Neural cell (in vitro differentiated cells): ENCODE measurements at regions not wholly inside any gene's neighbourhood (a gene's known extent, or its start where the extent isn't known, plus 50 kb on each side); places are given as distances from the start of the nearest gene placed in this dataset.

Experiments used
- EP300 ChIP-seq: fragments of 450-650 bp; conservative IDR thresholded peaks from 2 replicates; pipeline ENCODE4 v1.6.1; 2014; ENCODE audit warnings: antibody characterized with exemption, mild to moderate bottlenecking, moderate library complexity; ENCODE audit not compliant: poor library complexity, severe bottlenecking
- EZH2 ChIP-seq: fragments of 200-600, 300-800 bp; shearing (Covaris generic), sonication (generic); IDR thresholded peaks from 2 replicates; pipeline ENCODE4 v1.6.1; 2014; ENCODE audit warnings: antibody characterized with exemption, low read length, borderline replicate concordance, mild to moderate bottlenecking; ENCODE audit not compliant: insufficient read depth, poor library complexity, severe bottlenecking
- POLR2AphosphoS5 ChIP-seq: IDR thresholded peaks from 2 replicates; pipeline ENCODE4 v1.6.1; 2012
- RAD21 ChIP-seq: fragments of 450-650 bp; conservative IDR thresholded peaks from 2 replicates; pipeline ENCODE4 v1.6.1; 2014; ENCODE audit warnings: antibody characterized with exemption, mild to moderate bottlenecking, moderate library complexity
- SMC3 ChIP-seq: fragments of 450-650 bp; conservative IDR thresholded peaks from 2 replicates; pipeline ENCODE4 v1.6.1; 2014; ENCODE audit warnings: antibody characterized with exemption, mild to moderate bottlenecking, moderate library complexity; ENCODE audit not compliant: poor library complexity
- TAF1 ChIP-seq: IDR thresholded peaks from 2 replicates; pipeline ENCODE4 v1.6.1; 2012; ENCODE audit warnings: low read depth
- TF ChIP-seq, protein P1 (sequence below): fragments of 450-650 bp; IDR thresholded peaks from 2 replicates; pipeline ENCODE4 v1.5.1; 2014; ENCODE audit warnings: antibody characterized with exemption, mild to moderate bottlenecking, moderate library complexity; ENCODE audit not compliant: poor library complexity, severe bottlenecking
- TF ChIP-seq, protein P2 (sequence below): IDR thresholded peaks from 2 replicates; pipeline ENCODE4 v1.6.1; 2012; ENCODE audit warnings: borderline replicate concordance

- TF ChIP-seq POLR2AphosphoS5 (no peak), TAF1 (no peak), EP300 (no peak), EZH2 (no peak), RAD21 (no peak), SMC3 (no peak)
- TF ChIP-seq, protein P1, sequence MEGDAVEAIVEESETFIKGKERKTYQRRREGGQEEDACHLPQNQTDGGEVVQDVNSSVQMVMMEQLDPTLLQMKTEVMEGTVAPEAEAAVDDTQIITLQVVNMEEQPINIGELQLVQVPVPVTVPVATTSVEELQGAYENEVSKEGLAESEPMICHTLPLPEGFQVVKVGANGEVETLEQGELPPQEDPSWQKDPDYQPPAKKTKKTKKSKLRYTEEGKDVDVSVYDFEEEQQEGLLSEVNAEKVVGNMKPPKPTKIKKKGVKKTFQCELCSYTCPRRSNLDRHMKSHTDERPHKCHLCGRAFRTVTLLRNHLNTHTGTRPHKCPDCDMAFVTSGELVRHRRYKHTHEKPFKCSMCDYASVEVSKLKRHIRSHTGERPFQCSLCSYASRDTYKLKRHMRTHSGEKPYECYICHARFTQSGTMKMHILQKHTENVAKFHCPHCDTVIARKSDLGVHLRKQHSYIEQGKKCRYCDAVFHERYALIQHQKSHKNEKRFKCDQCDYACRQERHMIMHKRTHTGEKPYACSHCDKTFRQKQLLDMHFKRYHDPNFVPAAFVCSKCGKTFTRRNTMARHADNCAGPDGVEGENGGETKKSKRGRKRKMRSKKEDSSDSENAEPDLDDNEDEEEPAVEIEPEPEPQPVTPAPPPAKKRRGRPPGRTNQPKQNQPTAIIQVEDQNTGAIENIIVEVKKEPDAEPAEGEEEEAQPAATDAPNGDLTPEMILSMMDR = no peak
- TF ChIP-seq, protein P2, sequence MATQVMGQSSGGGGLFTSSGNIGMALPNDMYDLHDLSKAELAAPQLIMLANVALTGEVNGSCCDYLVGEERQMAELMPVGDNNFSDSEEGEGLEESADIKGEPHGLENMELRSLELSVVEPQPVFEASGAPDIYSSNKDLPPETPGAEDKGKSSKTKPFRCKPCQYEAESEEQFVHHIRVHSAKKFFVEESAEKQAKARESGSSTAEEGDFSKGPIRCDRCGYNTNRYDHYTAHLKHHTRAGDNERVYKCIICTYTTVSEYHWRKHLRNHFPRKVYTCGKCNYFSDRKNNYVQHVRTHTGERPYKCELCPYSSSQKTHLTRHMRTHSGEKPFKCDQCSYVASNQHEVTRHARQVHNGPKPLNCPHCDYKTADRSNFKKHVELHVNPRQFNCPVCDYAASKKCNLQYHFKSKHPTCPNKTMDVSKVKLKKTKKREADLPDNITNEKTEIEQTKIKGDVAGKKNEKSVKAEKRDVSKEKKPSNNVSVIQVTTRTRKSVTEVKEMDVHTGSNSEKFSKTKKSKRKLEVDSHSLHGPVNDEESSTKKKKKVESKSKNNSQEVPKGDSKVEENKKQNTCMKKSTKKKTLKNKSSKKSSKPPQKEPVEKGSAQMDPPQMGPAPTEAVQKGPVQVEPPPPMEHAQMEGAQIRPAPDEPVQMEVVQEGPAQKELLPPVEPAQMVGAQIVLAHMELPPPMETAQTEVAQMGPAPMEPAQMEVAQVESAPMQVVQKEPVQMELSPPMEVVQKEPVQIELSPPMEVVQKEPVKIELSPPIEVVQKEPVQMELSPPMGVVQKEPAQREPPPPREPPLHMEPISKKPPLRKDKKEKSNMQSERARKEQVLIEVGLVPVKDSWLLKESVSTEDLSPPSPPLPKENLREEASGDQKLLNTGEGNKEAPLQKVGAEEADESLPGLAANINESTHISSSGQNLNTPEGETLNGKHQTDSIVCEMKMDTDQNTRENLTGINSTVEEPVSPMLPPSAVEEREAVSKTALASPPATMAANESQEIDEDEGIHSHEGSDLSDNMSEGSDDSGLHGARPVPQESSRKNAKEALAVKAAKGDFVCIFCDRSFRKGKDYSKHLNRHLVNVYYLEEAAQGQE = no peak
These were observed 505.1 kb downstream of the DNAH5 start for GRCh38 chr5:13439430-13439829.
